ENCODE measurements at regions not wholly inside any gene's neighbourhood (a gene's known extent, or its start where the extent isn't known, plus 50 kb on each side); places are given as distances from the start of the nearest gene placed in this dataset.

DNA sequence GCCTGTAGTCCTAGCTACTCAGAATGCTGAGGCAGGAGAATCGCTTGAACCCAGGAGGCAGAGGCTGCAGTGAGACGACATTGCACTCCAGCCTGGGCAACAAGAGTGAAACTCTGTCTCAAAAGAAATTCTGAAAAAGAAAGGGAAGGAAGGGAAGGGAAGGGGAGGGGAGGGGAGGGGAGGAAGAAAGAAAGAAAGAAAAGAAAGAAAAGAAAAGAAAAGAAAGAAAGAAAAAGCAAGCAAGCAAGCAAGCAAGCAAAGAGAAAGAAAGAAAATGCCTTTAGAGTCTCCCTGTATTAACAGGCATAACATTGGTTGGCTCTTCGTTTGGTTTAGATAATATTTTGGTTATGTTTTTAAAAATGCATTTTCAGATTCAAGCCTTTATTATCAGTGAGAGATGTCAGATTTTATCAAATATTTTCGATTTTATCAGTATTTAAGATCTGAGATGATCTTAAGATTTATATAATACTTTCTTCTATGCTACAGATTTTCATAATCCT, 281.1 kb downstream of the NPIPA8 start:
- TF ChIP-seq, protein P1, sequence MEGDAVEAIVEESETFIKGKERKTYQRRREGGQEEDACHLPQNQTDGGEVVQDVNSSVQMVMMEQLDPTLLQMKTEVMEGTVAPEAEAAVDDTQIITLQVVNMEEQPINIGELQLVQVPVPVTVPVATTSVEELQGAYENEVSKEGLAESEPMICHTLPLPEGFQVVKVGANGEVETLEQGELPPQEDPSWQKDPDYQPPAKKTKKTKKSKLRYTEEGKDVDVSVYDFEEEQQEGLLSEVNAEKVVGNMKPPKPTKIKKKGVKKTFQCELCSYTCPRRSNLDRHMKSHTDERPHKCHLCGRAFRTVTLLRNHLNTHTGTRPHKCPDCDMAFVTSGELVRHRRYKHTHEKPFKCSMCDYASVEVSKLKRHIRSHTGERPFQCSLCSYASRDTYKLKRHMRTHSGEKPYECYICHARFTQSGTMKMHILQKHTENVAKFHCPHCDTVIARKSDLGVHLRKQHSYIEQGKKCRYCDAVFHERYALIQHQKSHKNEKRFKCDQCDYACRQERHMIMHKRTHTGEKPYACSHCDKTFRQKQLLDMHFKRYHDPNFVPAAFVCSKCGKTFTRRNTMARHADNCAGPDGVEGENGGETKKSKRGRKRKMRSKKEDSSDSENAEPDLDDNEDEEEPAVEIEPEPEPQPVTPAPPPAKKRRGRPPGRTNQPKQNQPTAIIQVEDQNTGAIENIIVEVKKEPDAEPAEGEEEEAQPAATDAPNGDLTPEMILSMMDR (IDR thresholded peaks at IDR 0.05; ENCODE audit: low read depth, low read length) = no peak
- no peak overlapping the region for H3K4me3 ChIP-seq (ENCODE audit: low read depth, low read length)

DNA sequence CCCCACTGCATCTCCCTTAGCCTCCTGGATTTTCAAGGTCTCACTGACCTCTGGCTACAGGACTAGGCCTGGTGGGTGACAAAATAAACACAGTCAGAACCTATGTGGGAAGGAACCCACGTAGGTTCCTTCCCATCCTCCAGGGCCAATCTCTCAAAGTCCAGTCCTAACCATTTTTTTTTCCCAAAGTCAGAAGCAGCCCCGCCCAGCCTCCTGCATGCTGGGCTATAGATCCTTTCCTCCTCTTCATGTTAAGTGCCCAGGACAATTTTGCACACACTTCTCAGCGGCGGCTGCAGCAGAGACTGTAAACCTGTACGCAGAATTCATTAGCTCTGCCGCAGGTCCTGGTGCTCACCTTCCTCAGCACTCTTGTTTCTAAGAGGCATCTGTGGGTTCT, 285.8 kb downstream of the NPIPA8 start:
- TF ChIP-seq, protein P1 (IDR thresholded peaks at IDR 0.05; ENCODE audit: low read depth, low read length) = no peak
- H3K4me3 ChIP-seq (ENCODE audit: low read depth, low read length) = no peak overlapping the region

DNA sequence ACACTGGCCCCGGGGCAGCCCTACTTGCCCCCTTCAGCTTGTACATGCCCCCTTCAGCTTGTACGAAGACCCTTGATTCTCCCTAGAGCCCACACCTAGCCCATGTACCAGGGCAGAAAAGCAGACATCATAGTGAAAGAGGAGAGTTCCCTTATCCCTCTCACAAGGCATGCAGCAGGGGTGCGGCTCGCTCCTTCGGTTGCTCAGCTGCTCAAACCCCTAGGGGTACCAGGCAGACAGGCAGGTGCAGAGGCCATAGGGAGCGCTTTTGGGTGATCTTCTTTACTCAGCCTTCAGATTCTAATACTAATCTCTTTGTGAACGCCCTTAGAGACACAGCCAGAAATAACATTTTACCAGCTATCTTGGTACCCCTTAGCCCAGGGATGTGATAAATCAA, 286.3 kb downstream of the NPIPA8 start:
- H3K4me3 ChIP-seq (ENCODE audit: low read depth, low read length) = no peak overlapping the region
- TF ChIP-seq, protein P1 (IDR thresholded peaks at IDR 0.05; ENCODE audit: low read depth, low read length) = no peak

DNA sequence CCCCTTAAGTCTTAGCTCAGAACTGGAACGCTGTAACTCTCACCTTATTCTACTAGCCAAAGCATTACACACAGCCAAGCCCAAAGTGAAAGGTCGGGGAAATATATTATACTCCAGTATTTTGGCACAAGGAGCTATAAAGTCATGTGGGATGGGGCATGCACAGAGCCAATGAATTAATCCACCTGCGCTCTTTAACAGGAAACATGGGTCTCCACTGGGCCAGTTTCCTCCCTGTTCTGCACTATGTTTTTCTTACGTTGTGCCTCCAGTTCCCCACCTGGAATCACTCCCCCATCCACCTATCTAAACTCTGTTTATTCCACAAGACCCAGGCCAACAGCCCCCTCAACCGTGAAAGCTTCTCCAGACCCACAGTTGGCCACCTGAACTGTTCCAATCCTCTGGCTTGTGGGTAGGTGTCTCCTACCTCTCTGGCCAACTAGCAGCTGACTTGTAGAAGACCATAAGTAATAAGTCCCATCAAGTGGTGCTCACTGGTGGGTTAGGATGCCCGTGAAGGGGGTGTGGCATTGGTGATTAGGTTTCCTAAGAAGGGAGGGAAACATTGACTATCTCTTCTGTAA, 286.9 kb downstream of the NPIPA8 start:
- TF ChIP-seq, protein P1 (IDR thresholded peaks at IDR 0.05; ENCODE audit: low read depth, low read length) = no peak
- H3K4me3 ChIP-seq (ENCODE audit: low read depth, low read length) = no peak overlapping the region

DNA sequence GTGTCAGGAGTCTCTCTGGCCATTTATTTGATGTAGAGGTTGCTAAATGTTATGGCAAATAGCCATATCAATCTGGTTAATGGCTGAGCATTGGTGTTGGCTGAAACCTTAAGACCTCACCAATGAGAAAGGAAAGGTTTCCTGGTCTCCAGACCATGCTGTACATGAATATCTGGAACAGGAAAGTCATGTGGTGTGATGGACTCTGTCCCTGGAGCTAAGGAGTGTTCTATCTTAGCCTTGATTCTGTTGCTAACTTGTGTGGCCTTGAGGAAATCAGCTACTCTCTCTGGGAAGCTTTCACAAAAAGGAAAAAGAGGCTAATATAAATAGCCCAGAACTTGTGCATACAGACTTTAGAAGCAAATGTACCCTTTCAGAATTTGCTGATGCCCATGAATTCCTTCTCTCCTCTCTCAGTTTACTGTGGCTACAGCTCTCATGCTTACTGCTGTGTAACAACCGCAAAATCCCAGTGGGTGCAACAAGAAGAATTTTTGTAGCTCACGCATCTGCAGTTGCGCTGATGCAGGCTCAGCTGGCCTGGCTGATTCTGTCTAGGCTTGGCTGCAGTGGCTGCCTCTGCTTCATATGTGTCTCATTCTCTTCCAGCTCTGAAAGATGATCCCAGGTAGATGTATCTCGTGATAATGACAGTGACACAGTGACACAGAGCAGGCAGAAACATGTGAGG, 287.5 kb downstream of the NPIPA8 start:
- TF ChIP-seq, protein P1 (IDR thresholded peaks at IDR 0.05; ENCODE audit: low read depth, low read length) = no peak
- H3K4me3 ChIP-seq (ENCODE audit: low read depth, low read length) = no peak overlapping the region

- TF ChIP-seq, protein P1 (IDR thresholded peaks at IDR 0.05; ENCODE audit: low read depth, low read length) = no peak
- no peak overlapping the region for H3K4me3 ChIP-seq (ENCODE audit: low read depth, low read length)
Observed at GRCh38 chr16:18047761-18048160, 288.8 kb downstream of the NPIPA8 start.

DNA sequence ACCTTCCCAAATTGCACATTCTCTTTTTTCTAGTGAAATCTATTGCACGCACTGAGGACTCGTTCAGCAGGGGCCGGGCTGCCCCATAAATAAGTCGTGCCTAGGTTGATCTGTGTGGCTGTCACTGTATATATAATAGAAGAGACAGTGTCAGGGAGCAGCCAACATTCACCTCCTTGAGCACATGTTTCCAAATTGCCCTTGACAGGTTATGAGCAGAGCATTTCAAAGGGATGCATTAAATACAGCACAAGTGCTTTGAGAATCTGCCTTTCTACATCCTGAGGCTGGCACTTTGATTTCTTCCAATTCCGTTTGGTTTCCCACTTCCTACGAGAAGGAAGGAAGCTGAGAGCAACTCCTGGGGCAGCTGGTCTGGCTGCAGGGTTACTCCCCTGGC, 291.2 kb downstream of the NPIPA8 start:
- no peak overlapping the region for H3K4me3 ChIP-seq (ENCODE audit: low read depth, low read length)
- TF ChIP-seq, protein P1 (IDR thresholded peaks at IDR 0.05; ENCODE audit: low read depth, low read length) = no peak

All from WI38 (cell line).